Nephron (organoid): ENCODE measurements at regions not wholly inside any gene's neighbourhood (a gene's known extent, or its start where the extent isn't known, plus 50 kb on each side); places are given as distances from the start of the nearest gene placed in this dataset.

Source experiments
- H3K27ac Mint-ChIP-seq, 3 experiments: 2 replicates each; pipeline ENCODE4 v1.8.0; 2020; ENCODE audit warnings: mixed read lengths in 3 of 3, mild to moderate bottlenecking in 2 of 3, moderate library complexity in 1 of 3
- H3K27me3 Mint-ChIP-seq: 2 replicates; pipeline ENCODE4 v1.8.0; 2021; ENCODE audit warnings: low read depth, mild to moderate bottlenecking, moderate library complexity, mixed read lengths
- H3K36me3 Mint-ChIP-seq: 2 replicates; pipeline ENCODE4 v1.8.0; 2020; ENCODE audit warnings: low read depth, mixed read lengths
- H3K4me1 Mint-ChIP-seq: 2 replicates; pipeline ENCODE4 v1.8.0; 2020; ENCODE audit warnings: mixed read lengths
- H3K4me3 Mint-ChIP-seq, 3 experiments: 2 replicates each; pipeline ENCODE4 v1.8.0; 2020; ENCODE audit warnings: mild to moderate bottlenecking in 3 of 3, mixed read lengths in 3 of 3, moderate library complexity in 2 of 3
- H3K9me3 Mint-ChIP-seq: 2 replicates; pipeline ENCODE4 v1.8.0; 2020; ENCODE audit warnings: mixed read lengths
- TF ChIP-seq, protein P1 (sequence below), 3 experiments: fragments of 200-600 bp; sonication (generic); IDR thresholded peaks; one replicate each; pipeline ENCODE4 v1.5.0; 2021; ENCODE audit warnings: antibody characterized with exemption in 3 of 3; ENCODE audit not compliant: unreplicated experiment in 3 of 3

DNA sequence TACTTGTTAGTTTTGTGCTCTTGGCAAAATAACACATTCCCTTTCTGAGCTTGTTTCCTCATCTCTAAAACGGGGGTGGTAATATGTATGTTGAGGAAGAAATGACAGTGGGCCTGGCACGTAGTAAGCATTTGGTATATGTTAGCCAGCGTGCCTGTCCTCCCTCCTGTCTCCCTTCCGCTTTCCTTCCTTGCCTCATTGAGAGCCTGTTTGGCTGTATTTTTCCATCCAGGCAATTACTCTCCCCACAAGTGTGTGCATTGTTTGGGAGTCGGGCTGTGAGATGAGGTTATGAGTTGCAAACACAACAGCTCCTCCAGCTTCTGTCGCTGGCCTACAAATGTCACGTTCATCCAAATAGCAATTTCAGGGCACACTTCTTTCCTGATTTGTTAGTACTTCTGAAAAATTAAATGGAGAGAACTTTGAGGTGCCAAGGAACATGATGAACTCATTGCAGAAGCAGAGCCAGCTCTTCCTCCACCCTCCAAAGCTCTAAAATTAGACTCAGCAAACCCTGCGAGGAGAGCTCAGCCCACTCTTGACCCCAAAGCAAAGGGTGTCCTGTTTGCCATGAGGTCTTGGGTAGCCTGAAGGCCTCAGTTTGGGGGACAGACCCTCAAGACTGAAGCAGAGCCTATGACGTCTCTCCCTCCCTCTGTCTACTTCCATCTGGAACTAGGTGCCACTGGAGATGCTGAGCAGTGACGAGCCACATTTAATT lies 50.7 kb upstream of the TOX2 start:
- no peak overlapping the region for H3K4me3 Mint-ChIP-seq

DNA sequence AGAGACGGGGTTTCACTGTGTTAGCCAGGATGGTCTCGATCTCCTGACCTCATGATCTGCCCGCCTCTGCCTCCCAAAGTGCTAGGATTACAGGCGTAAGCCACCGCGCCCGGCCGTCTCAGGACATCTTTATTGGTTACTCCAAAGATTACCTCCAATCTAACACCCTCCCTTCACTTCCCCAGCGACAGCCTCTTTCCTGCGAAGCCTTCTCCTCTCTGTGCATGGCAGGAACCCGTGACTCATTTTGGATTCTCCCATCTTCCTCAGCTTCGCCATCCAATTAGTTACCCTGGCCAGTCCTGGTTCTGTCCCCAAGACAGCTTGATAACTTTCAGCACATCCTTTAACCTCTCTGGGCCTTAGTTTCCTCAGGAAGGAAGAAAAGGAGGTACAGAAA lies 51.3 kb upstream of the TOX2 start:
- Mint-ChIP-seq H3K27me3 (no peaks in the 10 kb centered on the region), H3K36me3 (no peaks in the 10 kb centered on the region), H3K4me3 (no peak overlapping the region), H3K27ac (no peak overlapping the region), H3K4me1 (no peaks in the 10 kb centered on the region), H3K9me3 (no peaks in the 10 kb centered on the region)
- TF ChIP-seq, protein P1, sequence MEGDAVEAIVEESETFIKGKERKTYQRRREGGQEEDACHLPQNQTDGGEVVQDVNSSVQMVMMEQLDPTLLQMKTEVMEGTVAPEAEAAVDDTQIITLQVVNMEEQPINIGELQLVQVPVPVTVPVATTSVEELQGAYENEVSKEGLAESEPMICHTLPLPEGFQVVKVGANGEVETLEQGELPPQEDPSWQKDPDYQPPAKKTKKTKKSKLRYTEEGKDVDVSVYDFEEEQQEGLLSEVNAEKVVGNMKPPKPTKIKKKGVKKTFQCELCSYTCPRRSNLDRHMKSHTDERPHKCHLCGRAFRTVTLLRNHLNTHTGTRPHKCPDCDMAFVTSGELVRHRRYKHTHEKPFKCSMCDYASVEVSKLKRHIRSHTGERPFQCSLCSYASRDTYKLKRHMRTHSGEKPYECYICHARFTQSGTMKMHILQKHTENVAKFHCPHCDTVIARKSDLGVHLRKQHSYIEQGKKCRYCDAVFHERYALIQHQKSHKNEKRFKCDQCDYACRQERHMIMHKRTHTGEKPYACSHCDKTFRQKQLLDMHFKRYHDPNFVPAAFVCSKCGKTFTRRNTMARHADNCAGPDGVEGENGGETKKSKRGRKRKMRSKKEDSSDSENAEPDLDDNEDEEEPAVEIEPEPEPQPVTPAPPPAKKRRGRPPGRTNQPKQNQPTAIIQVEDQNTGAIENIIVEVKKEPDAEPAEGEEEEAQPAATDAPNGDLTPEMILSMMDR (IDR thresholded peaks at IDR 0.05; ENCODE audit: unreplicated experiment in 3 of 3): no peak

More for the DNA sequence above, 50.7 kb upstream of the TOX2 start:
- Mint-ChIP-seq H3K36me3 (no peaks in the 10 kb centered on the region), H3K4me1 (no peaks in the 10 kb centered on the region), H3K9me3 (no peaks in the 10 kb centered on the region), H3K27me3 (no peaks in the 10 kb centered on the region), H3K27ac (no peak overlapping the region)
- TF ChIP-seq, protein P1 (IDR thresholded peaks at IDR 0.05; ENCODE audit: unreplicated experiment in 3 of 3): no peak

DNA sequence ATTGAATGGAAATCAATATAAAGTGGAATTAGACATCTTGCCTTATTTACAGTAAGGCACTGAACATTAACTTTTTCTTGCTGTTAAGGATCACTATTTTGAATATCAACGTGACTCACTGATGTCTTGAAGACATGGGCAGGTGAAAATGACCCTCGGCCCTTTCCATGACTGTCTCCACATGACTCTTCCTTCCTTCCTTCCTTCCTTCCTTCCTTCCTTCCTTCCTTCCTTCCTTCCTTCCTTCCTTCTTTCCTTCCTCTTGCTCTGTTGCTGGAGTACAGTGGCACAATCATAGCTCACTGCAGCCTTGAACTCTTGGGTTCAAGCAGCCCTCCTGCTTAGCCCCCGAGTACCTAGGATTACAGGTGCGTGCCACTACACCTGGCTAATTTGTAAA lies 52.2 kb upstream of the TOX2 start:
- Mint-ChIP-seq H3K27ac (no peak overlapping the region), H3K4me3 (no peak overlapping the region), H3K27me3 (no peaks in the 10 kb centered on the region), H3K36me3 (no peaks in the 10 kb centered on the region), H3K9me3 (no peaks in the 10 kb centered on the region), H3K4me1 (no peaks in the 10 kb centered on the region)
- TF ChIP-seq, protein P1 (IDR thresholded peaks at IDR 0.05; ENCODE audit: unreplicated experiment in 3 of 3): no peak

DNA sequence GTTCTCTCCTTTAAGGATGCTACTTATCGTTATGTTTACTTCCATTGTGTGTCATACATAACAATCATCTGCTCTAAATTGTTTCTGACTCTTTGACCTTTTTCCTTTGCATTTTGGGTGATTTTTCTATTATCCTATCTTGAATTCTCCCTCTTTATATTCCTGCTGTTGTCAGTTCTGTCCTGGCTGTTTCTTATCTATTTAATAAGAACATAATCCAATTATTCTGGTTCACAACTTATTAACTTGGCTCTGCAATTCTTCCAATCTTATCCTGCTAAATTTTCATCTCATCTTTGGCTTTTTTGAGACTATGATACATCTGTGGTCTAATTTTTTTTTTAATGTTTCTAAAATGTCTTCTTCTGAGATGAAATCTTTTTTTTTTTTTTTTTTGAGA lies 54.7 kb upstream of the TOX2 start:
- Mint-ChIP-seq H3K27ac (no peak overlapping the region), H3K36me3 (no peaks in the 10 kb centered on the region), H3K9me3 (no peaks in the 10 kb centered on the region), H3K27me3 (no peaks in the 10 kb centered on the region), H3K4me3 (no peak overlapping the region), H3K4me1 (no peaks in the 10 kb centered on the region)
- TF ChIP-seq, protein P1 (IDR thresholded peaks at IDR 0.05; ENCODE audit: unreplicated experiment in 3 of 3): no peak

DNA sequence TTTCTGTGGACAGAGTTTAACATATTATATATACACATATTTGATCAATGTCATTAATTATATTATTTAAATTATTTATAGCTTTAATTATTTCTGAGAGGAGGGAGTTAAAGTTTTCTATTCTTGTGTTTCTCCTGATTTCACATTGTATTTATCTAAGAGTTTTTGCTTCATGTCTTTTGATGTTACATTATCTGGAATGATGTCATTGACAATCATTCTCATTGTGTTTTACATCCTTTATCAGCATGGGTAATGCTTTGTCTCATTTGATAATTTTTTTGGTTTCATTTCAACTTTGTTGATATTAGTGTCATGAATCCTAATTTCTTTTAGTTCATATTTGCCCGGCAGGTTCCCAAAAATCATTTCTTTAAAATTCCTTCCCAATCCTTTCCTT lies 56.7 kb upstream of the TOX2 start:
- Mint-ChIP-seq H3K36me3 (no peaks in the 10 kb centered on the region), H3K4me3 (no peak overlapping the region)

More for the DNA sequence above, 56.7 kb upstream of the TOX2 start:
- H3K4me1 Mint-ChIP-seq: no peaks in the 10 kb centered on the region
- H3K9me3 Mint-ChIP-seq: no peaks in the 10 kb centered on the region
- H3K27ac Mint-ChIP-seq: no peak overlapping the region
- TF ChIP-seq, protein P1 (IDR thresholded peaks at IDR 0.05; ENCODE audit: unreplicated experiment in 3 of 3): no peak
- H3K27me3 Mint-ChIP-seq: no peaks in the 10 kb centered on the region
